ENCODE measurements at regions not wholly inside any gene's neighbourhood (a gene's known extent, or its start where the extent isn't known, plus 50 kb on each side); places are given as distances from the start of the nearest gene placed in this dataset.
"Not testable (repeated sequence)": the region's sequence is repeated elsewhere in the genome, so short reads cannot be mapped to it uniquely, and the experiment has no call there.

GRCh38 chr21:23926430-23926829, 1680.9 kb downstream of the MRPL39 start:
- H3K27me3 Mint-ChIP-seq: peaks cover 11% of the 10 kb centered on the region
- CTCF ChIA-PET; DNase-seq; H3K4me3 Mint-ChIP-seq; H3K36me3 Mint-ChIP-seq; H3K9me3 Mint-ChIP-seq (ENCODE audit: low read depth); H3K27ac Mint-ChIP-seq; ATAC-seq: not testable (repeated sequence)
- peaks cover 10% of the 10 kb centered on the region for H3K4me1 Mint-ChIP-seq

DNA sequence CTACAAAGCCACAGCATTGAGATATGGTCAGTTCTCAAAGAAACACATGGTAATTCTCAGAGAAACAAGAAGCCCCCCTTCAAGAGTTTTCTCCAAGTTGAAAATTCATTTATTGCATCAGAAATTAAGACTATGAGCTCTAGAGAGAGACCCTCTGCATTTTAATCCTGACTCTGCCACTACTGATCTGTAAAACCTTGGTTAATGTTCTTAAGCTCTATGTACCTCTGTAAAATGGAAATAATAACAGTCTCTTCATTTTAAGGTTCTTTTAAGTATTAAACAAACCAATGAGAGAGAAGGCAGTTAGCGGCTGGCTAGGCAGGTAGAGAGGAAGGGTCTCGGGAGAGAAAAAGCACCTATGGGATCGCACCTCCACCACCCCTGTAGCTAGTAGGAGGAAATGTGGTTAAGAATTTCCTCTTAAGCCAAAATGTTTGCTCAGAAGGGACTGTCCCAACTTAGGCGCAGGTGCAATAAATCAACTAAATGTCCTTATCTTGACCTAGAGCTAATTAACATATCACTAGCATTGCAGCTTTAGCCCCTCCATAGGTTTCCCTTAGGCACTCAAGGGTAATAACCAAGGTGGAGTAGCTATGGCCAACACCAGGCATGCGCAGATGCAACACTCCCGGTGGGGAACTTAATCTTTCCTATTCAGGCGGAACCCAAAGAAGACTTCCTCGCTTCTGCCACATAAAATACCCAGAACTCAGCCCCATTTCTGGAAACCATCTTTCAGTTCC, 1685.4 kb downstream of the MRPL39 start:
- no peak overlapping the region for H3K27ac Mint-ChIP-seq
- no peaks in the 10 kb centered on the region for H3K36me3 Mint-ChIP-seq

GRCh38 chr21:23900727-23901126, 1706.6 kb downstream of the MRPL39 start:
- Mint-ChIP-seq H3K27me3 (no peaks in the 10 kb centered on the region), H3K4me1 (peaks cover 3% of the 10 kb centered on the region), H3K36me3 (no peaks in the 10 kb centered on the region), H3K9me3 (ENCODE audit: low read depth) (peaks cover 9% of the 10 kb centered on the region), H3K27ac (no peak overlapping the region), H3K4me3 (no peak overlapping the region)
- no peak for DNase-seq
- CTCF ChIA-PET: no interaction called here
- no peak for ATAC-seq

More for the DNA sequence above, 1685.4 kb downstream of the MRPL39 start:
- no peak overlapping the region for H3K4me3 Mint-ChIP-seq
- DNase-seq: no peak
- peaks cover 17% of the 10 kb centered on the region for H3K27me3 Mint-ChIP-seq
- H3K4me1 Mint-ChIP-seq: peaks cover 15% of the 10 kb centered on the region
- no peak for ATAC-seq
- CTCF ChIA-PET: no interaction called here
- H3K9me3 Mint-ChIP-seq (ENCODE audit: low read depth): no peaks in the 10 kb centered on the region

DNA sequence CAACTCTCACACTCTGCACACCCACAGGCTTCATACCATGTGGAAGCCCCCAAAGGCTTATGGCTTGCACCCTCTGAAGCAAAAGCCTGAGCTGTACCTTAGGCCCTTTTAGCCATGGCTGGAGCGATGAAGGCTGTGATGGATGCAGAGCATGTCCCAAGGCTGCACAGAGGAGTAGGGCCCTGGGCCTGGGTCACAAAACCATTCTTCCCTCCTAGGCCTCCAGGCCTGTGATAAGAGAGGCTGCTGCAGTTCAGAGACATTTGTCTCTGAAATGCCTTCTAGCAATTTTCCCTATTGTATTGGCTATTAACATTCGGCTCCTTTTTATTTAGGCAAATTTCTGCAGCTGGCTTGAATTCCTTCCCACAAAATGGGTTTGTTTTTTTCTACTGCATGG, 1707.7 kb downstream of the MRPL39 start:
- Mint-ChIP-seq H3K9me3 (ENCODE audit: low read depth) (peaks cover 9% of the 10 kb centered on the region), H3K36me3 (no peaks in the 10 kb centered on the region), H3K27ac (no peak overlapping the region), H3K4me3 (no peak overlapping the region), H3K4me1 (no peaks in the 10 kb centered on the region), H3K27me3 (no peaks in the 10 kb centered on the region)
- ATAC-seq (no peak), DNase-seq (no peak)
- CTCF ChIA-PET: no interaction called here

GRCh38 chr21:23890652-23891051, 1716.6 kb downstream of the MRPL39 start:
- Mint-ChIP-seq H3K27me3 (no peaks in the 10 kb centered on the region), H3K4me1 (peaks cover 18% of the 10 kb centered on the region), H3K4me3 (no peak overlapping the region), H3K36me3 (no peaks in the 10 kb centered on the region), H3K27ac (no peak overlapping the region), H3K9me3 (ENCODE audit: low read depth) (no peaks in the 10 kb centered on the region)
- CTCF ChIA-PET: no interaction called here
- ATAC-seq (no peak), DNase-seq (no peak)

GRCh38 chr21:23887725-23888306, 1719.5 kb downstream of the MRPL39 start:
- H3K4me1 Mint-ChIP-seq: peaks cover 18% of the 10 kb centered on the region
- H3K36me3 Mint-ChIP-seq: no peaks in the 10 kb centered on the region
- peak overlapping the region; percentile 76 for H3K4me3 Mint-ChIP-seq
- no peaks in the 10 kb centered on the region for H3K27me3 Mint-ChIP-seq
- H3K27ac Mint-ChIP-seq: peak overlapping the region; percentile 86
- ATAC-seq (peak; percentile 98), DNase-seq (peak; percentile 73)
- CTCF ChIA-PET: interaction anchor here (0.9 to 1.0 kb wide), 2 partner anchors 10 to 15 kb away, joined by 3 read pairs; no protein-coding TSS in a partner anchor
- no peaks in the 10 kb centered on the region for H3K9me3 Mint-ChIP-seq (ENCODE audit: low read depth)

DNA sequence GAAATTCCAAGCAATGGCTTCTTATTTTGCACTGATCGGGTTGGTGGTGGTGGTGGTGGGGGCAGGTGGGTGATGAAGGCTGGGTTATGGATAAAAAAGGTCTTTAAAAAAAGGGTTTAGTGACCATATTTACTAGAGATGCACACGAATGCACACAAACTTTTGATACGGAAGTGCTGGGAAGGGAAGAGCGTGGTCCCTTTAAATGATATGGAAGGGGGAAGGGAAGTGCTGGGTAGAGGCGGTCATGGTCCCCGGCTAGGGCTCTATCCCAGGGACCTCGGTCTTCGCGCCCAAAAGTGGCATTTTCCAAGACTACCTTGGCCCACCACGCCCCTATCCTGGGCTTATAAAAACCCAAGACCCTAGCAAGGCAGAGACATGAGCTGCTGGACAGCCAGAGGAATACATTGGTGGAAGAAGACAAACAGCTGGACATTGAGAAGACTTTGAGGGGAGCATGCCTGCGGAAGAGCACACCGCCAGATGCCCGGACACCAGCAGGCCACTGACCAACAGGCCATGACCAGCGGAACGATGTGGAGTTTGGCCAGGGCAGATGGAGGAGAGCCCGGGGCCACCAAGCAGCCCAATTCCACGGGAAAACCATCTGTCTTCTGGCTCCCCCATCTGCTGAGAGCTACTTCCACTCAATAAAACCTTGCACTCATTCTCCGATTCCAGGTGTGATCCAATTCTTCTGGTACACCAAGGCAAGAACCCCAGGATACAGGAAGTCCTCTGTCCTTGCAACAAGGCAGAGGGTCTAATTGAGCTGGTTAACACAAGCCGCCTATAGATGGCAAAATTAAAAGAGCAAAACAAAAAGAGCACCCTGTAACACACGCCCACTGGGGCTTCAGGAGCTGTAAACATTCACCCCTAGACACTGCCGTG, 1720.2 kb downstream of the MRPL39 start:
- Mint-ChIP-seq H3K4me1 (peaks cover 18% of the 10 kb centered on the region), H3K9me3 (ENCODE audit: low read depth) (no peaks in the 10 kb centered on the region), H3K36me3 (no peaks in the 10 kb centered on the region), H3K27ac (peak overlapping the region; percentile 86), H3K4me3 (peak overlapping the region; percentile 76), H3K27me3 (no peaks in the 10 kb centered on the region)
- no peak for DNase-seq
- CTCF ChIA-PET: interaction anchor here (0.9 to 1.0 kb wide), 2 partner anchors 11 to 14 kb away, joined by 3 read pairs; no protein-coding TSS in a partner anchor
- peak; percentile 54 for ATAC-seq

DNA sequence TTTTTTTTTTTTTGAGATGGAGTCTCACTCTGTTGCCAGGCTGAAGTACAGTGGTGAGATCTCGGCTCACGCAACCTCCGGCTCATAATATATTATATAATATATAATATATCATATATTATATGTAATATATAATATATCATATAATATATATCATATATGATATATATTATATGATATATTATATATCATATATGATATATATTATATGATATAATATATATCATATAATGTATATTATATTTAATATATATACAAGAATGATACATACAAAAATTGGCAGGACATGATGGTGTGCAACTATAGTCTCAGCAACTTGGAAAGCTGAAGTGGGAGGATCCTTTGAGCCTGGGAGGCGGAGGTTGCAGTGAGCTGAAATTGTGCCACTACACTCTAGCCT, 1725.5 kb downstream of the MRPL39 start:
- Mint-ChIP-seq H3K4me3 (no peak overlapping the region), H3K27ac (no peak overlapping the region), H3K27me3 (no peaks in the 10 kb centered on the region), H3K36me3 (no peaks in the 10 kb centered on the region), H3K9me3 (ENCODE audit: low read depth) (no peaks in the 10 kb centered on the region), H3K4me1 (peaks cover 2% of the 10 kb centered on the region)
- ATAC-seq: no peak
- CTCF ChIA-PET: no interaction called here
- no peak for DNase-seq

- Mint-ChIP-seq H3K27ac (no peak overlapping the region), H3K27me3 (no peaks in the 10 kb centered on the region), H3K4me3 (no peak overlapping the region), H3K4me1 (no peaks in the 10 kb centered on the region), H3K9me3 (ENCODE audit: low read depth) (no peaks in the 10 kb centered on the region), H3K36me3 (no peaks in the 10 kb centered on the region)
- DNase-seq: no peak
- no peak for ATAC-seq
- CTCF ChIA-PET: interaction anchor here (1.6 kb wide), 1 partner anchor 8 kb away, joined by 3 read pairs; no protein-coding TSS in a partner anchor
These were observed 1730.2 kb downstream of the MRPL39 start for GRCh38 chr21:23876925-23877558.

DNA sequence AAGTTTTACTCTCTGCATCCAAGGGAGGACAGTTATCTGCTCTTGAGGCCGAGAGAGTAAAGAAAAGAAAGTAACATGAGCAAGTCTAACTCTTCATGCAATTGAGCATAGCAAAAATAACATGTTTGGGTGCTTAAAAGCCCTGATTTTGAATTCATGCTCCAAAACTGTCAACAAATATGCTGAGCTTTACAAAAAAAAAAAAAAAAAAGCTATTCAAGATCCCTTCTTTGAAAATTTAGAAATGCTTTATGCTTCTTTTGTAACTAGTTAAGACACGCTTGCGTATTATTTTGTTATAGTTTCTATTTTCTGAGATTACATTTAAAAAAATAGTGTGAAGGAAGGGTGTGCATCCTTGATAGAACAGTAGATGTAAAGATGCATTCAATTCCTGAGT, 1733.0 kb downstream of the MRPL39 start:
- Mint-ChIP-seq H3K4me3 (no peak overlapping the region), H3K27me3 (no peaks in the 10 kb centered on the region), H3K36me3 (no peaks in the 10 kb centered on the region), H3K4me1 (no peaks in the 10 kb centered on the region), H3K27ac (no peak overlapping the region), H3K9me3 (ENCODE audit: low read depth) (no peaks in the 10 kb centered on the region)
- CTCF ChIA-PET: no interaction called here
- no peak for ATAC-seq
- DNase-seq: no peak

GRCh38 chr21:23861911-23862504, 1745.3 kb downstream of the MRPL39 start:
- H3K27ac Mint-ChIP-seq: peak overlapping the region; percentile 74
- peaks cover 1% of the 10 kb centered on the region for H3K36me3 Mint-ChIP-seq
- no peak for DNase-seq
- CTCF ChIA-PET: no interaction called here
- H3K27me3 Mint-ChIP-seq: no peaks in the 10 kb centered on the region
- peaks cover 19% of the 10 kb centered on the region for H3K4me1 Mint-ChIP-seq
- no peak for ATAC-seq
- no peaks in the 10 kb centered on the region for H3K9me3 Mint-ChIP-seq (ENCODE audit: low read depth)
- H3K4me3 Mint-ChIP-seq: no peak overlapping the region

DNA sequence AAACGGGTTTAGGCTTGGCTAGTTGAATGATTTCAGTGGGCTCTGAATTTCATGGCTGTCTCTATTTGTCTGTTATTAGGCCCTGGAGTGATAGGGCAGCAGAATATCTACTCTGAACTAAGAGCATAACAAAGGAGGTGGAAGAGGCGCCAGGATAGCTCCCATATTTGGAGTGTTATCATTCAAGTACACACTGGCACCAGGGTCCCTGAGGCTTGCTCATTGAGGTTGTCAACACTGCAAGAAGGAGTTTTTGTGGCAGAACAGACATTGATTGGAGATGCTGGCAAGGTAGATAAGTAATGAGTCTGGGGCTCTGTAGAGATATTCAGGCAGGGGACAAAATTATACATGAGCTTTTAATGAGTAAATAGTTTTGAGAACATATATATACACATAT, 1748.4 kb downstream of the MRPL39 start:
- Mint-ChIP-seq H3K4me1 (peaks cover 20% of the 10 kb centered on the region), H3K4me3 (no peak overlapping the region), H3K36me3 (no peaks in the 10 kb centered on the region), H3K27ac (peak overlapping the region; percentile 10), H3K27me3 (no peaks in the 10 kb centered on the region), H3K9me3 (ENCODE audit: low read depth) (no peaks in the 10 kb centered on the region)
- CTCF ChIA-PET: interaction anchor here (2.7 kb wide), 1 partner anchor 109 kb away, joined by 7 read pairs; no protein-coding TSS in a partner anchor
- DNase-seq (no peak), ATAC-seq (no peak)
